OCI-LY7 (cell line): ENCODE measurements at regions not wholly inside any gene's neighbourhood (a gene's known extent, or its start where the extent isn't known, plus 50 kb on each side); places are given as distances from the start of the nearest gene placed in this dataset.

Experiments used
- BruUV-seq: library from RNA; stranded (reverse); fragments of 400-500 nt; replicated peaks from 2 replicates; lab custom pipeline; 2021; lab: Mats Ljungman, UMichigan
- CTCF ChIA-PET: fragments of 300-600 bp; sonication (Branson Sonifier 250); formaldehyde crosslinking; loops from one replicate; lab custom pipeline; 2022; ENCODE audit warnings: antibody characterized with exemption; ENCODE audit not compliant: unreplicated experiment; lab: Charles Lee
- POLR2A ChIA-PET: fragments of 300-600 bp; sonication (Branson Sonifier 250); formaldehyde crosslinking; loops from one replicate; lab custom pipeline; 2022; ENCODE audit warnings: antibody characterized with exemption; lab: Charles Lee
- DNase-seq: peaks from one replicate; pipeline ENCODE4 v3.0.0-alpha.2; 2015; ENCODE audit warnings: low spot score
- H2AFZ ChIP-seq: fragments of 200-600 bp; sonication (generic), shearing (Covaris generic); 2 replicates; pipeline ENCODE4 v1.6.1; 2014; ENCODE audit warnings: mild to moderate bottlenecking, antibody characterized with exemption, low read length, moderate library complexity
- H3K27ac ChIP-seq: fragments of 200-600 bp; sonication (generic); 2 replicates; pipeline ENCODE4 v1.5.1; 2014; ENCODE audit warnings: mixed run types, low read depth, mild to moderate bottlenecking, moderate library complexity, low read length, inconsistent platforms; ENCODE audit not compliant: poor library complexity, severe bottlenecking
- H3K36me3 ChIP-seq: fragments of 200-600 bp; sonication (generic); 2 replicates; pipeline ENCODE4 v1.6.1; 2014; ENCODE audit warnings: mild to moderate bottlenecking, antibody characterized with exemption, low read length, moderate library complexity, mixed read lengths; ENCODE audit not compliant: insufficient read depth
- H3K4me1 ChIP-seq: fragments of 200-600 bp; sonication (generic); 2 replicates; pipeline ENCODE4 v1.5.1; 2014; ENCODE audit warnings: mild to moderate bottlenecking, low read length; ENCODE audit not compliant: insufficient read depth, poor library complexity, severe bottlenecking
- H3K4me2 ChIP-seq: fragments of 200-600 bp; sonication (generic); 2 replicates; pipeline ENCODE4 v1.6.1; 2014; ENCODE audit warnings: mild to moderate bottlenecking, low read length
- H3K4me3 ChIP-seq: fragments of 200-600 bp; sonication (generic); 2 replicates; pipeline ENCODE4 v1.5.1; 2014; ENCODE audit warnings: mild to moderate bottlenecking, low read depth, low read length; ENCODE audit not compliant: poor library complexity, severe bottlenecking
- H3K79me2 ChIP-seq: fragments of 200-600 bp; sonication (generic); 2 replicates; pipeline ENCODE4 v1.6.1; 2016; ENCODE audit warnings: low read depth, mild to moderate bottlenecking, low read length, moderate library complexity, mixed read lengths; ENCODE audit not compliant: insufficient read depth
- H3K9me2 ChIP-seq: fragments of 200-600 bp; sonication (generic); 2 replicates; pipeline ENCODE4 v1.6.1; 2016; ENCODE audit warnings: mild to moderate bottlenecking, low read length, mixed read lengths; ENCODE audit not compliant: insufficient read depth
- H3K9me3 ChIP-seq: fragments of 200-600 bp; sonication (generic); 2 replicates; pipeline ENCODE4 v1.6.1; 2014; ENCODE audit warnings: mild to moderate bottlenecking, mixed run types, low read length, mixed read lengths
- H4K20me1 ChIP-seq: fragments of 200-600 bp; sonication (generic); 2 replicates; pipeline ENCODE4 v1.6.1; 2014; ENCODE audit warnings: mild to moderate bottlenecking, antibody characterized with exemption, low read length, moderate library complexity, mixed read lengths; ENCODE audit not compliant: insufficient read depth
- CTCF ChIP-seq: fragments of 200-600 bp; sonication (generic); conservative IDR thresholded peaks from 2 replicates; pipeline ENCODE4 v1.5.1; 2014; ENCODE audit warnings: mild to moderate bottlenecking, antibody characterized with exemption, low read length, moderate library complexity, mixed read lengths
- EZH2phosphoT487 ChIP-seq: fragments of 200-600 bp; sonication (generic); IDR thresholded peaks from 2 replicates; pipeline ENCODE4 v1.6.1; 2018; ENCODE audit warnings: low read depth, borderline replicate concordance, mild to moderate bottlenecking, mixed run types, antibody characterized with exemption, low read length, moderate library complexity, mixed read lengths
- intact Hi-C: fragments of 100-400 bp; cut with micrococcal nuclease; formaldehyde crosslinking; loops from one replicate; pipeline ENCODE4 v1.10.0; 2022; ENCODE audit not compliant: unreplicated experiment

- Histone ChIP-seq H3K27ac (no peak overlapping the region), H3K9me2 (no peaks in the 10 kb centered on the region), H3K36me3 (no peaks in the 10 kb centered on the region), H3K9me3 (no peaks in the 10 kb centered on the region), H4K20me1 (no peaks in the 10 kb centered on the region), H3K4me2 (no peak overlapping the region), H3K79me2 (no peaks in the 10 kb centered on the region), H2AFZ (no peak overlapping the region), H3K4me3 (no peak overlapping the region), H3K4me1 (no peaks in the 10 kb centered on the region)
- ChIA-PET CTCF (no interaction called here), POLR2A (interaction anchor here (0.6 kb wide), 1 partner anchor 85 kb away, joined by 3 read pairs; no protein-coding TSS in a partner anchor)
- intact Hi-C loops, result no loop called here
- no peak for TF ChIP-seq CTCF
- TF ChIP-seq EZH2phosphoT487, result no peak
- no TSS peak for BruUV-seq
- DNase-seq, result no peak
Measured at GRCh38 chr3:117264204-117264994, 554.8 kb downstream of the TUSC7 start.

DNA sequence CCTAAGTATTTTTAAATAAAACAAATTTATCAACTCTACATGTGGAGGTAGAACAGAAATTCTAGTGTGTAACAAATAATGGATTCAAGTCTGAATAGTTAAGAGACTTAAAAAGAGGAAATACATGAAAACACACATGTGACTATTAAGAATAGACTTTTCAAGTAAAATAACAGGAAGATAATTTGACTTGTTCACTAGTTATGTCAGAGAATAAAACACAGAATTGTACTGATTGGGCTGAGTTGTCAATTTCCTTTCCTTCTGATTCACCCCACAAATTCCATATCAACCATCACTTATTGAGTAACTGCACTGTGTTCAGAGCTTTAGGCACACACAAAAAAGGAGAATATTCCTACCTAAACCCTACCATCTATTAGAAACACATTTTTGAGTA, 557.2 kb downstream of the TUSC7 start:
- POLR2A ChIA-PET, result interaction anchor here (0.6 kb wide), 1 partner anchor 119 kb away, joined by 3 read pairs; no protein-coding TSS in a partner anchor
- intact Hi-C loops, result no loop called here

More for the DNA sequence above, 557.2 kb downstream of the TUSC7 start:
- TF ChIP-seq CTCF (no peak), EZH2phosphoT487 (no peak)
- no TSS peak for BruUV-seq
- Histone ChIP-seq H2AFZ (no peak overlapping the region), H3K4me3 (no peak overlapping the region), H3K36me3 (no peaks in the 10 kb centered on the region), H3K27ac (no peak overlapping the region), H3K9me3 (no peaks in the 10 kb centered on the region), H3K79me2 (no peaks in the 10 kb centered on the region), H4K20me1 (no peaks in the 10 kb centered on the region), H3K4me2 (no peak overlapping the region), H3K4me1 (no peaks in the 10 kb centered on the region), H3K9me2 (no peaks in the 10 kb centered on the region)
- CTCF ChIA-PET, result no interaction called here
- DNase-seq, result no peak
